ENCODE measurements at regions not wholly inside any gene's neighbourhood (a gene's known extent, or its start where the extent isn't known, plus 50 kb on each side); places are given as distances from the start of the nearest gene placed in this dataset.
A peak's percentile ranks its signal among the peaks of the same experiment; 100 is the strongest.

- TF ChIP-seq TP53 (CRISPR knock-in tag; conservative IDR thresholded peaks at IDR 0.05) (no peak), PITX1 (CRISPR knock-in tag; IDR thresholded peaks at IDR 0.05) (peak; percentile 98), KMT2A (CRISPR knock-in tag; IDR thresholded peaks at IDR 0.05) (0 out of 2 replicates have a peak, but pooled peaks have one; percentile 33), SYNCRIP (IDR thresholded peaks at IDR 0.05; ENCODE audit: insufficient read depth, low read depth, low read length) (no peak), KDM4B (CRISPR knock-in tag; IDR thresholded peaks at IDR 0.05) (0 out of 2 replicates have a peak, but pooled peaks have one; percentile 41), DR1 (CRISPR knock-in tag; IDR thresholded peaks at IDR 0.05) (no peak), NBN (conservative IDR thresholded peaks at IDR 0.05) (no peak), ZNF773 (CRISPR knock-in tag; IDR thresholded peaks at IDR 0.05; ENCODE audit: borderline replicate concordance) (no peak), ZNF337 (CRISPR knock-in tag; IDR thresholded peaks at IDR 0.05; ENCODE audit: borderline replicate concordance, low read depth) (peak; percentile 72; the same call in 1 of the 2 replicates), ZNF549 (CRISPR knock-in tag; IDR thresholded peaks at IDR 0.05) (no peak), ZNF703 (CRISPR knock-in tag; IDR thresholded peaks at IDR 0.05; ENCODE audit: borderline replicate concordance) (no peak), ZNF850 (CRISPR knock-in tag; conservative IDR thresholded peaks at IDR 0.05) (no peak), SRSF1 (optimal IDR thresholded peaks at IDR 0.05; ENCODE audit: low read depth, low read length) (no peak), AGO1 (IDR thresholded peaks at IDR 0.05; ENCODE audit: low read depth, low read length, poor library complexity, severe bottlenecking) (no peak), ZNF235 (CRISPR knock-in tag; IDR thresholded peaks at IDR 0.05; ENCODE audit: borderline replicate concordance) (0 out of 2 replicates have a peak, but pooled peaks have one; percentile 17), XBP1 (CRISPR knock-in tag; IDR thresholded peaks at IDR 0.05) (no peak), HES4 (CRISPR knock-in tag; IDR thresholded peaks at IDR 0.05; ENCODE audit: borderline replicate concordance) (no peak), ZNF556 (CRISPR knock-in tag; IDR thresholded peaks at IDR 0.05; ENCODE audit: borderline replicate concordance) (peak; percentile 97), THAP9 (CRISPR knock-in tag; IDR thresholded peaks at IDR 0.05; ENCODE audit: borderline replicate concordance) (no peak), PAXIP1 (CRISPR knock-in tag; conservative IDR thresholded peaks at IDR 0.05) (peak; percentile 99), ONECUT2 (CRISPR knock-in tag; IDR thresholded peaks at IDR 0.05) (0 out of 2 replicates have a peak, but pooled peaks have one; percentile 9), NFIC (IDR thresholded peaks at IDR 0.05; ENCODE audit: low read length) (no peak; the same call in 1 of the 2 replicates), BCL3 (CRISPR knock-in tag; IDR thresholded peaks at IDR 0.05) (no peak), SSRP1 (CRISPR knock-in tag; IDR thresholded peaks at IDR 0.05) (peak; percentile 76; the same call in 1 of the 2 replicates)
Observed at GRCh38 chr2:120550893-120551446, 184.7 kb upstream of the GLI2 start (continued).
